ENCODE measurements at regions not wholly inside any gene's neighbourhood (a gene's known extent, or its start where the extent isn't known, plus 50 kb on each side); places are given as distances from the start of the nearest gene placed in this dataset.

DNA sequence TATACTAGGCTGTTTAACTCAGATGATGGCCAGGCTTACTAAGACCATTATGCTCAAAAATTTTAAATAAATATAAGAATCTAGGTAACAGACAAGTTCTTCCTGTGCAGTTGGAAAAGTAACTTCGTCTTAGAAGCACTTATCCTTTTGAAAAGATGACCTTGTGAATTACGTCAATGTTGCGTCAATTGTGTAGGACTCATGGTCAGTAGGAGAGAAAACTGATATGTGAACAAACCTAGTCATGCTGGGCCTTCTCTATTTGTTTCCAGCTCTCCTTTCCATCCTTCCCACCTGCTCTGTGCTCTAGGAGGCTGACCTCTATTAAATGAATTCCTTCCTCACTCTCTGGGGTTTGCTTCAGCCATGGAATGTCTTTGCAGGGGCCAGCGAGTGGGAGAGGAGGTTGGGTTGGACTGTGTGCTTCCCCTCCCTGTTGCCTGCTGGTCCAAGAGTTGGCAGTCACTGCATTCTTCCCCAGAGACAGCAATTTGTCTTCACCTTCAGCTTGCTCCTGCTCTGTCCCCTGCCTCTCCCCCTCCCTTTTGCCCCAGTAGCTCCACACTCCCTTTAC is 128.0 kb upstream of the TNFAIP3 start:
- TF ChIP-seq POLR2AphosphoS5 (IDR thresholded peaks at IDR 0.05): no peak
- no peak for TF ChIP-seq POLR2A (IDR thresholded peaks at IDR 0.05)

All from gastroesophageal sphincter (tissue), 2 donors.